Activated T-cell treated with anti-CD3 and anti-CD28 coated beads for 48 hours (primary cell): ENCODE measurements at regions not wholly inside any gene's neighbourhood (a gene's known extent, or its start where the extent isn't known, plus 50 kb on each side); places are given as distances from the start of the nearest gene placed in this dataset.

ENCODE experiments used
- DNase-seq: peaks from one replicate; pipeline ENCODE4 v3.0.0-alpha.2; 2020; ENCODE audit warnings: low read depth

DNA sequence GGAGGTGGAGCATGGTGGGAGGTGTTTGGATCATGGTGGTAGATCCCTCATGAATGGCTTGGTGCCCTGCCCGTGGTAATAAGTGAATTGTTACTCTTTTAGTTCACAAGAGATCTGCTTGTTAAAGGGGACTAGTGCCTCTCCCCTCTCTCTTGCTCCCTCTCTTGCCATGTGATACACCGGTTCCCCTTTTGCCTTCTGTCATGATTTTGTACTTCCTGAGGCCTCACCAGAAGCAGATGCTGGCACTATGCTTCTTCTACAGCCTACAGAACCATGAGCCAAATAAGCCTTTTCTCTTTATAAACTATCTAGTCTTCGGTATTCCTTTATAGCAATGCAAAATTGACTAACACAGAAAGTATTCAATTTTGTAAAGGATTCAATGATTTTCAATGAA is 817.1 kb downstream of the TLR4 start:
- DNase-seq, result no peak

DNA sequence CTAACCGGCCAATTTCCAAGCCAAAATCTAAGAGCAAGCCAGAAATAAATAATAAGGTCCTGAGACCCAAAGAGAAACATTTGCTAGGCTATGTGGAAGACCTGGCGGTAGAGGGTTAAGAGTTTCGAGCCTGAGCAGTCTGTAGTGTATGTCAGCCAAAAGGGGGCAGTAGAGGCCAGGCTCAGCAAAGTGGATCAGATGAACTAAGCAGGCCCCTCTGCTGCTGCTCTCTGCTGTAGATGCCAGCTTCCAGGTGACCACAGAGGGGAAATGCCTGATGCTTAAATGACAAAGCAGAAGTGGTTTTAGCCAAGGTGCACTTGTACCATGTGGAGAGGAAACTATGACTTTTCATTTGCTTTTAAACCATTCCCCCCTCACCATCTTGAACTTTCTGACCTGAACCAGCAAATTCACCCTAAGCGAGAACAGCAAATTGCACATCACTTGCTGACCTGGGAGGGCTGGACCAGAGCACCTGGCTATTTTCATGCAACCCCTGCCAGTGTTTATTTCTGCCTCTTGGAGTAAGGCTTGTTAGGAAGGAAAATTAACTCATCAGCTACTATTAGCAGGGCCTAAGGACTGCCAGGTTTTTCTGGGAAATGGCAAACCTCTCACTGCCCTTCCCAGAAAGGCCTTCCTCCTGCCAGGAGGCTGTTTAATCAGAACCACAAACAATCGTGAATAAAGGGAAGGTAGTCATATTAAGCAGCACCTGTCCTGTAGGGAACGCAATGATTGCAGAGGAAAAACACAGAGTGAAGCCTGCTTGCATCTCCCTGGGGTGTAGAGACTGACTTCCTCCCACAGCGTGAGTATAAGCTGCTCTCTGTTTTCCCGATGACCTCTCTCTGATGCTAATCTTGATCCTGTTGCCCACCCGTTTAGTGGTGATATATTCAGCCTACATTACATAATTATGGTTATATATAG is 818.2 kb downstream of the TLR4 start:
- peak; percentile 1 for DNase-seq

DNA sequence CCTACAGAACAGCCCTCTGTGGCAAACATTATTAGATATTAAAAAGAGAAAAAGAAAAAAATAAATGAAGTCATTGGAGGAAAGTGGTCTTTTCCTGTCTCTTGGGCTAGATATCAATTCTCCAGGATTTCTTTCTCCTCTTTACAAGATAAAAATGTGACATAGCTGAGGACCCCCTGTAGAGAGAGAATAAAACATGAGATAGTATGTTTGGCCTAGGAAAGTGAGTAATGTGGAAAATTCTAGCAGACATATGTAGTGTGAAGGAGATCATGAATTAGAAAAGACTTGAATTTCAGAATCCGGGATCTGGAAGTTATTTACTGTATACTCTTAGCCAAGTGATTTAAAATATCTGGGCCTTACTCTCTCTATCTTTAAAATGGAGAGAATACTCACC is 823.1 kb downstream of the TLR4 start:
- no peak for DNase-seq

DNA sequence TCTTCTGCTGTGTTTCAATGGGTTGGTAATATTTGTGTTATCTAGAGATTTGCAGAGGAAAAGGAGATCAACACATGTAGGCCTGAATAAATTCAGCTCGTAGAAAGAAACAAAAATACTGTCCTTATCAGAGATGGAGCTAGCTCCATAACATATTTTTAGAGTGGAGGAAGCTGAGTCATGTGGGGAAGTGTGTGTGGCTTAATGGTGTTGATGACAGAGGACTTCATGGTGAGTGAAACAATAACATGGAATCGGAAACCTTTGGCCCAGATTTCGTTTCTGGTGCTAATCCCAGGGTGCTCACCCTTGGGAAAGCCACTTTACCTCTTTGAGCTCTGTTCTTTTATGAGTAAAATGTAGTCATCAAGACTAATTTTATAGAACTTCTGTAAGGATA is 825.0 kb downstream of the TLR4 start:
- DNase-seq, result no peak

DNA sequence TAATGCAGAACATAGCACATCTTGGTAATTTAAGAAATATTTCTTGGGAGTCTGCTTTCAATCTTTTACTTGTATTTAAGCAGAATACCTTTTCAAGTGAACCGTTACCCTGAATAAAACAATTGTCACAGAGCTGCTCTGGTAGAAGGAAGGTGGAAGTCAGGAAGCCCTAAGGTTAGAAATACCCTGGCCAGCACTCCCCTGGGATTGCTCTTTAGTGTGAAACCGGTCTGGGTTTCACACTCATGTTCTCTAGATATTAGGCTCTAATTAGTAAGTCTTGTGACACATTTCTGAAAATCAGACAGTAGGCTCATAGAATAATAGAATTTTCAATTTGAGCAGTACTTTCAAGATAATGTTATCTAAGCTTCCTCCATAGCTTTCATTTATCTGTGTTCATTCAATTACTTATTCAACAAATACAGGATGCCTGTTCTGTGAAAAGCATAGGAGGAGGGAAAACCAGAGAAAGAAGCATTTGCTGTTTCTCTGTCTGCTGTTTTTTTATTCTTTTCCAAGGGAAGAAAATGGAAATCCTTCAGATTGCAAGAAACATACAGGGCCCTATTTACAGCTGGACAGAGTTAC is 825.5 kb downstream of the TLR4 start:
- DNase-seq, result no peak

DNA sequence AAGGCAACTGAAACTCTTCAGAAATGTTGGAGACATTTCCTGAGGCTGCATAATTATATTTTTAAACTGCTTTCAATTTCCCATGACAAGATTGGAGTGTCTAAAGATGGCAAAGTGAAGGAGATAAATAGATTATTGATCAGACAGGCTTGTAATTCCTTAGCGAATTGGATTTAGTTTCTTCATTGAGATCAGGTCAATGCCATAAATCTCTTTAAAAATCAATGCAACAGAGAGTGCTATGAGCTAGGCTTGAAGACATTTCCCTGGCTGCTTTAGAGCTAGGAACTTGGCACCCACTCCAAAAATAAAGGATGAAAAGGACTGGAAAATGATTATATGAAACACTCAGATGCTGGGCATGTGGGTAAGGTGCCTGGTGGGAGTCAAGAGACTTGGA is 828.4 kb downstream of the TLR4 start:
- DNase-seq, result no peak

DNA sequence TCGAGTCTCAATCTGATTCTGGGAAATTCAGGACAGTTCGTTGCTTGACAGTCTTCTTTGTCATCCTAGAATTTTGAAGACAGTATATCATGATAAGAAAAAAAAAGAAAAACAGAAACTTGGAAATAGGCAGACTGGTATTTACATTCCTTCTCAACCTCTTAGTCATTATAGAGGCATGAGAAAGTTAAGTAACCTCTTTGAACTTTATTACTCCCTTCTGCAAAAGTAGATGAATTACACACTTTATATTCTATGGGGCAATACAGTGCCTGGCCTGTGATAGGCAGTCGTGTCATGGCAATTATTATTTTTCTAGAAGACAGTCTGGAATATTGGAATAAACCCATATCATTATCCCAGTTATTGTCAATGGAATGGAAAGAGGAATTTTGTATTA is 828.9 kb downstream of the TLR4 start:
- no peak for DNase-seq

DNA sequence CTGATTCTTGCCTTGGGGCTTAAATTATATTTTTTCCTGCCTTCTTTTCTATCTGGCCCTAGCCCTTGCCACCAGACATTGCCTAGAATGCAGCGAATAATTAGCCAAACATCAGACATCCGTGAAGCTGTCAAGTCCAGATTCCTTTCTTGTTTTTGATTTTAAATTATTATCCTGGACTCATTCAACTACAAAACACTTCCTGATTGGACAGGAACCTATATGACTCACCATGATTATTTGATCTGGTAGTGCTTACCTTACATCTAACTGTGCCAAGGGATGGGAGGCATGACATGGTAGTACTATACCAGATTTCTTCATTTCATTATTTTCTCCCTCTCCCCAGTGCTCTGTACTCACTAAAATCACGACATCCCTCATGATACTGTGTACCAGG is 829.6 kb downstream of the TLR4 start:
- DNase-seq, result no peak

DNA sequence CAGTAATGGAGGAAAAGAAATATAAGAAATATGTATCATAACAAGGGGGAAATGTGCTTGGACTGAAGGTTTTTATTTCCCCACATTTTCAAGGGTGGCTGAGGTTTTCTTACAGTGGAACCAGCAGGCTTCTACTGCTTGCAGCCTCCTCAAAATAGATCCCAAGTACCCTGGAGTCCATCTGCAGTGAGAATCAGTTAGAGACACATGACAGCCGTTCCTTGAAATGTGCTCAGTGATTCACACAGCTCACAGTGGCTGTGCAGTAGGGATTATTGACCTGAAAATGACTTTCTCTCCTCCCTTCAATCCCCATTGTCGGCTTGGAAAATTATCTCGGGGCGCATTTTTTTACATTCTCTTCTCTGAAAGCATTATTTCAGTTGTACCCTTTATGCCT is 832.0 kb downstream of the TLR4 start:
- no peak for DNase-seq

DNA sequence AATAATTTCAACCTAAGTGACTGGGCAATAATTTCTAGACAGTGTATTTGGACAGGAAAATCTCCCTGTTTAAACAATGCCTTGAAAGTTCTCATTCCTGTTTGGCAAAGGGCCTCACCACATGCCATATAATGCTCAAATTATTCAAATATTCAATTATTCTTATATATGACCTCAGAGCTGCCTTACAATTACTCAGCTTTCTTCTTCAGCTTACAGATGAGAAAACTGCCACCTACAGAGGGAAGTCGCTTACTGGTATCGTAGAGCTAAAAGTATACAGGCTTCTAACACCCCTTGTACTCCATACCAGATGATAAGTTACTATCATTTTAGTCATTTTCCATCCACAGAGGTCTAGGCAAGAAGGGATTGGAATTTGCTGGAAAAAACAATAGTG is 830.3 kb downstream of the BRINP1 start:
- no peak for DNase-seq

DNA sequence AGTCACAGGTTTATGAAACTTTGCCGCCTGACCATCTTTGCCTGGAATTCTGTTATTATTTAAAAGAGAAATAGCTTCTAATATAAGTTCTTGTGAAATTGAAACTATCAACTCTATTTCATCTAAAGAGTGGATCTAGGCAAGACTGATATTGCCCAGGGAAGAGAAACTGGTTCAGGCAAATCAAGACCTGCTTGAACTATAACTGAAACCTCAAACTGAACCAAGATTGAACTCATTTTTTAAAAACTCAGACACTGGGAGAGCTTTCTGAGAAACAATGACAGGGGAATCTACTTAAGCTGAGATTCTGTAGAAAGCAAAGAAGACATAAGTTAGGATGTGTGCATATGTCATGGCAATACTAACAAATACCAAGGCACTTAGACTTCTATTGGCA is 815.8 kb downstream of the BRINP1 start:
- no peak for DNase-seq

DNA sequence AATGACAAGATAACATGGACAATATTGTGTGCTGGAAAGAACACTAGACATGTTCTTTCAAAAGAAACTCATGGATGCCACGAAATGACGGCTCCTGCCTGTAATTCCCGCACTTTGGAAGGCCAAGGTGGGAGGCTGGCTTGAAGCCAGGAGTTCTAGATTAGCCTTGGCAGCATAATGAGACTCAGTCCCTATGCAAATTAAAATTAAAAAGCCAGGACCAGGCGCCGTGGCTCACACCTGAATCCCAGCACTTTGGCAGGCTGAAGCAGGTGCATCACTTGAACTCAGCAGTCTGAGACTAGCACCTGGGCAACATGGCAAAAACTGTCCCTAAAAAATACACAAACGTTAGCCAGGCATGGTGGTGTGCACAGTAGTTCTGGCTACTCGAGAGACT is 814.2 kb downstream of the BRINP1 start:
- no peak for DNase-seq

DNA sequence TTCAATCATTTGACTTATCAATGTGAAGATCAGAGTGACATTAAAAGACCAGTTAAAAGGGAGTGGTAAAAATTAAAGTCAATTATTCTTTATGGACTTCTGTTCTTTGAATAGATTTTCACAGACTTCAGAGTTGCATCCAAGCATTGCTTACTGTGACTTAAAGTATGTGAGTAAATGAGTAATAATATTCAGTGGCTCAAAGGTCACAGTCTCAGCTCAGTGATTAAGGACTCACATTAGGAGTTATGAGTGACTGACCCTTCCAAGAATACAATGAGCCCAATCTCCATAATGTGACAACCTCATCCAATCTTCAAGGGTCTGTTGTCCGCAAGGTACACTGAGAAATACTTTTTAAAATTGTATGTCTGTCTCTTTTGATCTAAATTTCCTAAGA is 811.2 kb downstream of the BRINP1 start:
- DNase-seq, result no peak

DNA sequence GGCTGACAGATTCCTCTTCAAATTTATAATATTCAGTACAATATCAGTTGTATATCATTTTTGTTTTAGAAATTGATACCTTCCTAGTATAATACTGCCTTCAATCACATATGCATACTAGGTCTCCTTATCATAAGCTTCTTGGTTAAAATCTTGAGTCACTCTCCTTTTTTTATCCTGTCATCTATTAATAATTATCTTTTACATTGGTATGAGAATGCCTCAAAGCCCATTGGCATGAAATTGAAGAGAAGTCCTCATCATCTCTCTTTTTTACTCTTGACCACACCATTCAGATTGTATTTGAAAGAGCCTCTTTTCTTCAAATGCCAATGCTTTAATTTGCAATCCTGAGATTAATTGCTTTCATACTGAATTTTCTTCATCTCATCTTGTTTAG is 810.3 kb downstream of the BRINP1 start:
- DNase-seq, result no peak

DNA sequence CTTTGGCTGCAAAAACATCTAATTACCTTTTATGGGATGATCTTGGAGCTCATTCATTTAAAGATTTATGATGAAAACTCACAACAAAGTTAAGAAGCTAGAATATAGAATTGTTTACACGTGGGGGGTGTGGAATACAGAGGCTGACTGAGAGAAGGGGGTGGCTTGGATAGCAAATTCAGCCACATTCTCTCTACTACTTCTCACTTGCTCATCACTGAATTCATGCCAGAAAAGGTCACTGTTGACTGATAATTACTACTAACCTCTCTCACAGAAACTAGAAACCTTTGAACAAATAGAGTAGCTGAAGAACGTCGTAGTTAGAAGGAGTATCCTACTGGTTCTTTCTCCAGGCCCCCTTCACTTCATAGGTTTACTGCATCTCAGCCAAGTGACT is 808.2 kb downstream of the BRINP1 start:
- no peak for DNase-seq

DNA sequence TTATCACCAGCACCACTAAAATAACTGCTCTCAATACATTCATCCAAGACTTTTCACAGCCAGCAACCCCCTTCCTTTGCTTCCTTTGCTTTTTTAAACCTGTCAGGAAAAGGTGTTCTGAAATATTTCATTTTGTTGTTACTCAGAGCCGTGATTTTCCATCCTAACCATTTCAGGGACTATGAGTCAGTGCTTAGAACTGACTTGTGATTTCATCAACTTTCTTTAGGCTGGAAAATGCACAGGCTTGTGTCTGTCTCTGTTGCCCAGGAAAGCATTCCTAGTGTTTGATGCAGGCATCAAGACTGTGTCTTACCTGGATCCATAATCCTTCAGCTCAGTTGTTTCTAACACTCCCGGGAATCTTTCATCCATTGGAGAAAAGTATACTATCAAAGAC is 805.6 kb downstream of the BRINP1 start:
- no peak for DNase-seq

DNA sequence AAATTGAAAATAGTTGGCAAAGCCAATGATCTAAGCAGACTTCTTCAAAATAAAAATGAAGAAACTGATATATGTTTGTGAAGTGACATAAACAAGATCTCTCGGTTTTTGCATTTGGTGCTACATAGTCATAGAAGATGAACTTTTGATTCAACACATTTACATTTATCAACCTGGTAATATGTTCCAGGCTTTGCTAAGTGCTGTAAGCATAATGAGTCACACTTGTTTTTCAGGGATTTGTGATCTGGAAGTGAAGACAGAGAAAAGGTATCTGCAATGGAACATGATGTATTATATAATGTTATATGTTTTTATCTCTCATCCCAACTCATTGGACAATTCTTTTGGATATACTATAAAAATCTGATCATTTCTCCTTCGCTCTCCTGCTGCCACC is 801.4 kb downstream of the BRINP1 start:
- no peak for DNase-seq

DNA sequence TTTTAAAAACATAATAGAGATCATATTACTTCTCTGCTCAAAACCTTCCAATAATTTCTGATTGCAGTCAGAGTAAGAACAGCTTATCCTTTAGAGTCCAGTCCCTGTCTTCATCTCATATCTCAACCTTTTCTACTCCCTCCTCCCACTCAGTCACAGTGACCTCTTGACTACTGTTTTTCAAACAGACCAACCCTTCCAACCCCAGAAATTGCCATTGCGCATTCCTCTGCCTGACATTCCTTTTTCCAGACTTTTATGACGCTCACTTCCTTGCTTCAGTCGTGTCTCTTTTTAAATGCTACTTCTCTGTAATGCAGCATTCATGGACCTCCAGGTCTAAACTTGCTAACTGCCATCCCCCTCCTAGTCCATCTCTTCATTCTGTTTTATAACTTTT is 800.5 kb downstream of the BRINP1 start:
- no peak for DNase-seq

DNA sequence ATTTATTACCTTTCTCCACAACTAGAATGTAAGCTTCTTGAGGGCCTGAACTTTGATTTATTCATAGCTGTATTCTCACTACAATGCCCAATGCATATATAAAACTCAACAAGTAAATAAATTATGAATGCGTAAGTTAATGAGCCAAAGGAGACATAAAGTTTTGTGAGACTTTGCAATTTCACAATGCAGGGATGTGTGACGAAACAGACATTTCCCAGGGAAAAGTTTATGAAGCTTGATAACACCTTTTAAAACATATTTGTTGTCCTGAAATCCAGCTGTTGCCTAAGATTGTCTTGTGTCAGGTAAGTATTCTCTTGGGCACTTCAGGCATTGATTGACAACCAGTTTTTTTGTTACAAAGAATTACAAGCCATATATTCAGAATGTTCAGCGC is 800.1 kb downstream of the BRINP1 start:
- DNase-seq, result no peak

DNA sequence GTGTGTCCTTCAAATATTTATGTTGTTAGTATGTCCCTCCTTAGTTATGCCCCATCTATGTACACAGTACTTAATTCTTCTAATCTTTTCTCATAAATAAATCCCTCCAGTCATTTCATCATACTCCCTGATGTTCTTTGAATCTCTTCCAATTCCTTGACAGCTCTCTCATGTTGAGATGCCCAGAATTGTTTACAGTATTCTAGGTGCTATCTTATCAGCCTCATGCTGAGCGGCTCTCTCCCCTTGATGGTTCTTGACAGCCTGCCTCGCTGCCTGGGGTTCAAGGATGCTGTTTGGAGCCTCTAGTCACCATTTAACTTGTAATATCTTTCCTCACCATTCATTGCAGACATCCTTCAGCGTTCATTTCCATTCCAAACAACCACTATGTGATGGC is 799.2 kb downstream of the BRINP1 start:
- no peak for DNase-seq

DNA sequence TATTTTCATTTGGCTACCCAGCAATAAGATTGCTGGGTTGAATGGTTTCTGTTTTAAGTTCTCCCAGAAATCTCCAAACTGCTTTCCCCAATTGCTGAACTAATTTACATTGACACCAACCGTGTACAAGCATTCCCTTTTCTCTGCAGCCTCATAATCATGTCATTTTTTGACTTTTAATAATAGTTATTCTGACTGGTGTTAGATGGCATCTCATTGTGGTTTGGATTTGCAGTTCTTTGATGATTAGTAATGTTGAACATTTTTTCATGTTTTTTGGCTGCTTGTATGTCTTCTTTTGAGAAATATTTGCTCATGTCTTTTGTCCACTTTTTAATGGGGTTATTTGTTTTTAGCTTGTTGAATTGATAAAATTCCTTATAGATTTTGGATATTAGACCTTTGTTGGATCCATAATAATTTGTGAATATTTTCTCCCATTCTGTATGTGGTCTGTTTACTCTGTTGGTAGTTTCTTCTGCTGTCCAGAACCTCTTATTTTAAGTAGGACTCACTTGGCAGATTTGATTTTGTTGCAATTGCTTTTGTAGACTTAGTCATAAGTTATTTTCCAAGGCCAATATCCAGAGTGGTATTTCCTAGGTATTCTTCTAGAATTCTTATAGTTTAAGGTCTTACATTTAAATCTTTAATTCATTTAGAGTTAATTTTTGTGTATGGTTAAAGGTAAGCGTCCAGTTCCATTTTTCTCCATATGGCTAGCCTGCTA is 793.7 kb downstream of the BRINP1 start:
- DNase-seq, result no peak

DNA sequence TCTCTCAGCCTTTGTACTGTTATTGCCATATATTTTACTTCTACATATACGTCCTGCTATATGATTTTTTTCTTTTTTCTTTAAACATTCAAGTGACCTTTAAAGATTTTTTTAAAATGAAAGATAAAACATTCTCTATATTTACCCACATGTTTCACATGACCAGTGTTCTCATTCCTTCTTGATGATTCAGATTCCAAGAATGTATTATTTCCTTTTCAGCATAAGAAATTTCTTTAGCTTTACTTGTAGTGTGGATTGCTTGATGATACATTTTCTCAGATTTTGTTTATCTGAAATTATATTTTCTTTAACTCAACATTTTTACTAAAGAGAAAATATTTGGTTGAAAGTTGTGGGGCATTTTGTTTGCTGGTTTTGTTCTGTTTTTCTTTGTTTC is 792.1 kb downstream of the BRINP1 start:
- no peak for DNase-seq

DNA sequence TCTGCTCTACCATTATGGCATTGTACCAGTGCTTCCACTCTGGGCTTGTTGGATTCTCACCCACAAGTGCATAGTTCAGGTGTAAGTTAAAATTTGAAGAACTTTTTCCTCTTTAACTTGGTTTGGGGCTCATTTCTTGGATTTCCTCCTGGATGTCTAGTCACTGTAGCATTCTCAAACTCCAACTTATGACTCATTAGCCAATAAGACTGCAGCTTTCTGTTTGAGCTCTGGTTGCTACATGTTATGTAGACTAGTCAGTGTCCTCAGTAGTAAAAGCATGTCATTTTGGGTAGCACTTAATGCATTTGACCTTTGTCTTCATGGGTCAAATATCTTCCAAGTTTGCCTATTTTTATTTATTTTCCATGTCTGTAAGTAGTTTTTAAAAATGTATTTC is 790.8 kb downstream of the BRINP1 start:
- DNase-seq, result no peak
